Calu3 (cell line): ENCODE measurements at regions not wholly inside any gene's neighbourhood (a gene's known extent, or its start where the extent isn't known, plus 50 kb on each side); places are given as distances from the start of the nearest gene placed in this dataset.

Experiments used
- BruUV-seq: library from RNA; stranded (reverse); fragments of 400-500 nt; replicated peaks from 2 replicates; lab custom pipeline; 2021; lab: Mats Ljungman, UMichigan
- CTCF ChIA-PET: fragments of 300-600 bp; sonication (Branson Sonifier 250); formaldehyde crosslinking; loops from one replicate; lab custom pipeline; 2022; ENCODE audit warnings: antibody characterized with exemption; lab: Charles Lee
- DNase-seq: peaks from one replicate; pipeline ENCODE4 v3.0.0; 2022
- H3K27ac Mint-ChIP-seq: one replicate; pipeline ENCODE4 v1.8.0; 2022; ENCODE audit warnings: mixed read lengths; ENCODE audit not compliant: unreplicated experiment
- H3K27me3 Mint-ChIP-seq: one replicate; pipeline ENCODE4 v1.8.0; 2022; ENCODE audit warnings: mixed read lengths; ENCODE audit not compliant: unreplicated experiment
- H3K36me3 Mint-ChIP-seq: one replicate; pipeline ENCODE4 v1.8.0; 2022; ENCODE audit warnings: mild to moderate bottlenecking, moderate library complexity, mixed read lengths; ENCODE audit not compliant: insufficient read depth, unreplicated experiment
- H3K4me1 Mint-ChIP-seq: one replicate; pipeline ENCODE4 v1.8.0; 2022; ENCODE audit warnings: mild to moderate bottlenecking, low read depth, mixed read lengths; ENCODE audit not compliant: unreplicated experiment
- H3K4me3 Mint-ChIP-seq: one replicate; pipeline ENCODE4 v1.8.0; 2022; ENCODE audit warnings: mild to moderate bottlenecking, low read depth, moderate library complexity, mixed read lengths; ENCODE audit not compliant: unreplicated experiment
- H3K9me3 Mint-ChIP-seq: one replicate; pipeline ENCODE4 v1.8.0; 2022; ENCODE audit warnings: low read depth, mixed read lengths; ENCODE audit not compliant: unreplicated experiment
- CTCF ChIP-seq: fragments of 200-600 bp; IDR thresholded peaks from one replicate; pipeline ENCODE4 v1.8.0; 2022; ENCODE audit warnings: antibody characterized with exemption; ENCODE audit not compliant: unreplicated experiment
- intact Hi-C: fragments of 100-400 bp; cut with micrococcal nuclease; formaldehyde crosslinking; loops from one replicate; pipeline ENCODE4 v1.10.0; 2022; ENCODE audit not compliant: unreplicated experiment

GRCh38 chr1:17488995-17489767 lies 49.7 kb upstream of the RCC2 start:
- CTCF ChIA-PET = no interaction called here
- no peak for TF ChIP-seq CTCF
- DNase-seq = no peak
- Mint-ChIP-seq H3K9me3 (no peaks in the 10 kb centered on the region), H3K36me3 (no peaks in the 10 kb centered on the region), H3K4me3 (no peak overlapping the region), H3K27ac (no peak overlapping the region), H3K4me1 (no peaks in the 10 kb centered on the region), H3K27me3 (peaks cover 13% of the 10 kb centered on the region)
- intact Hi-C loops = loop anchor here (5.0 kb wide), 2 partner anchors 67 to 432 kb away; no protein-coding TSS in a partner anchor
- no TSS peak for BruUV-seq
